ENCODE measurements at regions not wholly inside any gene's neighbourhood (a gene's known extent, or its start where the extent isn't known, plus 50 kb on each side); places are given as distances from the start of the nearest gene placed in this dataset.

DNA sequence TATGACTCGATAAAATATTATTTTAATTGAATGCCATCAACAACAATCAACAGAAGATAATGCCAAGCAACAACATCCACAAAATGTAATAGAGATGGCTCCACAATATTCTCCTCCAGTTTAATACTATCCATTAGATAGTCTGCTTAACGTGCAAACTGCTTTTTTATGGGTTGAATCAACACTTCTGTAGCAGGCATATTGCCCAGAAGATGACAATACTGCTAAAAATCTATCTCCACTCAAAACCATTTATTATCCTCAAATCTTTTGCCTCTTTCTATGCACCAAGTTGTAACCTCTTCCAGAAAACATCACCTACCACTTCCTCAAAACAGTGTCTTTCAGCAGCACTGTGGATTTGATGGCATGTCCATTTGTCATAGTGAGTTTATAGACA, 295.7 kb upstream of the LMCD1 start:
- DNase-seq, result no peak

DNA sequence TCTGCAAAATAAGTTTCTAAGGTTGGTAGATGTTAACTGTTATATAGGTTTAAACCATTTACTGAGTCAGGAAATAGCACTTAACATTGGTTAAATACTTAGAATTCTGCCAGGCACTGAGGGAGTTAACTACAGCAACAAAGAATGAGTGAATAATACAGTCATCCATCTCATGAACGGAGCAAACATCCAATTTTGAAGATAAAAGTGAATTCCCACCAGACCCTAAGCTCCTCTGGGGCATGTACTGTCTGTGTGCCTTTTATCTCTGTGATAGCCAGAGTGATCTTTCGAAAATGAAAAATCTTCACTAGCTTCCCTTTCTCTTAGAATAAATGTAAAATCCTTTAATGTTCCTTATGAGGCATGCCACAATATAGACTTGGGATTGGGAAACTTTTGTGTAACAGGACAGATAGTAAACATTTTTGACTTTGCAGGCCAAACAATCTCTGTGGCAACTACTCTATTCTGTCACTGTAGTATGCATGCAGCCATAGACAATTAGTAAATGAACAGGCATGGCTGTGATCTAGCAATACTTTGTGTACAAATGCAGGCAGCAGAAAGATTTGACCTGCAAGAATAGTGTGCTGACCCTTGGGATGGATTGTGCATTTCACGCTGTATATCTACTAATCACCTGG, 294.5 kb upstream of the LMCD1 start:
- DNase-seq, result no peak

DNA sequence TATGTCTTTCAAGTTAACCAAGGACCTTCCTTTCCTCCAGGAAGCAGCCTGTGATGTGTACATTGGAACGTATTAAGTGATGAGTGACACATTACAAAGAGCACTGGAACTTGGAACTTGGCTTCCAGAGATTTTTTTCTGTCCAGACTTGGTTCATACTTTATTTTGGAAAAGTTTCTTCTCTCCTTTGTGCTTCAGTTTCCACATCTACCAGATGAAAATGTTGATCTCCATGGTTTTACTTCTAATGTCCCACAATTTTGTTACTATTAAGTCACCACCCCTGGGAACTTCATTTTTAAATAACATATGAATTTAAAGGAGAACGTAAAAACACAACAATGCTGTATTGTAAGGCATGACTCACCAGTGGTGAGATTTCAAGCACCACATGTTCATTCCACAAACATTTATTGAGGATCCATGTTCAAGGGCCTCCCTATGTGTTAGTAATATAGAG, 290.7 kb upstream of the LMCD1 start:
- DNase-seq, result no peak

DNA sequence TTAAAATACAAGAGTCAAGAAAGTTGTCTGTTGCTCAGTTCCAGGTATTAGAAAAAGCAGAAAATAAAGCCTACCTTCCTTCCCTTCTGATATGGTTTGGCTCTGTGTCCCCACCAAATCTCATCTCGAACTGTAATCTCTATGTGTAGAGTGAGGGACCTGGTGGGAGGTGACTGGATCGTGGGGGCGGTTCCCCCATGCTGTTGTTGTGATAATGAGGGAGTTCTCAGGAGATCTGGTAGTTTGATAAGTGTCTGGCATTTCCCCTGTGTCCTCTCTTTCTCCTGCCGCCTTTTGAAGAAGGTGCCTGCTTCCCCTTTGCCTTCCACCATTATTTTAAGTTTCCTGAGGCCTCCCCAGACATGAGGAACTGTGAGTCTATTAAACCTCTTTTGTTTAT, 288.8 kb upstream of the LMCD1 start:
- DNase-seq, result no peak

DNA sequence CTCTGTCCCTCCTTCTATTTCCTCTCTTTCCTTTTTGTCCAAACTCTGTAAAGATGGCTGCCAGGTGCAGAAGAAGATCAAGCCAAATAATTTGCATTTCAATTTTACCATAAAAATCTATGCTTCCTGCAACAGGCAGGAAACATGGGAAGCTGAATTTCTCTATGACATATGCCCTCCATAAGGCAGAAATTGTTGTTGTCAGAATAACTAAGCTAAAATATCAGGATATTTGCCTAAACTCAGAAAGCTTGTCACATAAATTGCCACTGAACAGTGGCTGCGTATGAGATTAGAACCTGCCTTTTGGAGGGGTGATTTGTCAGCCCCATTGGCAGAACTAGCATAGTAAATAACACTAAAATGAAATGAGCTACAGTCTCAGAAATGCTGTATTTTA, 288.3 kb upstream of the LMCD1 start:
- no peak for DNase-seq

DNA sequence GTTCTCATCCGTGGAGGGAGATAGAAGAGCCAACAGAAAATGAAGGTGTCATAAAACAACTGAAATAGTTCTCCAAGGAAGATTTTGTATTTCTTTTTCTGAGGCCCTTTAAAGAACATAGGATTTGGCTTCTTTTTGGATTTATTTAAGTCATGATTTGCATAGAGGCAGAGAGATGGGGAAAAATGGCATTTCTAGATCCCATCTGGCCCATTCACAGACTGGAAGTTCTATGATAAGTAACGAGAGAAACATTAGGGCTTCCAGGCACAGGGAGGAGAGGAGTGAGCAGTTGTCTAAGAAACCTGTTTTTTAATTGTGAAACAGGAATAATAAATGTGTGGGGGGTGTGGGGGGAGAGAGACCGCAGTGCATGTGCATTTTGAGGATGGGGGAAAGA, 285.8 kb upstream of the LMCD1 start:
- DNase-seq, result no peak

DNA sequence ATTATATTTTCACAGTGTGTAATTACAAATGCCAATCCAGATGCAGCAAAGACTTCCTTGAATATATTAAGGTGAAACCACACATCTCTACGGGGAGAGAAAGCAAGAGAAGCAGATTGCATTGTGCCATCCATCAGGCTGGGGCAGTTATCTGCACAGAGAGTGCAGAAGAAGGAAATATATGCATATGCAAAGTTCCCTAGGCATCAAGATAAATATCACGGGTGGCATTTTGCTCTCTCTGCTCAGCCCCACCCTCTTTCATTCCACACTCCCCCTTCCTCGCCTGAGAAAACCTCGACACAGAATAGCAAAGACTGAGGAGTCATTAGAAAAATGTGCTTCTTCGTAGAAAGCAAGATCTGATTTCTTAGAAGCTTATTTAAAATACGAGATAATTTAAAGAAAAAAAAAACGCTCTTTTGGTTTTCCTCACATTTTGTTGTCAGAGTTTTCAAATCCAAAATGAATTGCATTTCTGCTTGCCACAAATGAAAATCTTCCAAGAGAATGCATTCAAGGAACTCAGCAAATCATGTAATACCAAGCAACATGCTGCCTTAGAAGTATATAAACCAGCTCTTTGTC, 283.2 kb upstream of the LMCD1 start:
- no peak for DNase-seq

DNA sequence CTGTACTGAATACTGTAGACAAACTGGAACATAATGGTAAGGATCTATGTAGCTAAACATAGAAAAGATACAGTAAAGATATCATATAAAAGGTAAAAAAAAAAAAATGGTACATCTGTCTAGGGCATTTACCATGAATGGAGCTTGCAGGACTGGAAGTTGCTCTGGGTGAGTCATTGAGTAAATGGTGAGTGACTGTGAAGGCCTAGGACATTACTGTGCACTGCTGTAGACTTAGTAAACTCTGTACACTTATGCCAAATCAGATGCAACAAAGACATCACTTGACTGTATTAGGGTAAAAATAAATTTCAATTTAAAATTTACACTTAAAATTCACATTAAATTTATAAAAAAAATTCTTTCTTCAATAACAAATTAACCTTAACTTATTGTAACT, 281.3 kb upstream of the LMCD1 start:
- DNase-seq, result no peak

DNA sequence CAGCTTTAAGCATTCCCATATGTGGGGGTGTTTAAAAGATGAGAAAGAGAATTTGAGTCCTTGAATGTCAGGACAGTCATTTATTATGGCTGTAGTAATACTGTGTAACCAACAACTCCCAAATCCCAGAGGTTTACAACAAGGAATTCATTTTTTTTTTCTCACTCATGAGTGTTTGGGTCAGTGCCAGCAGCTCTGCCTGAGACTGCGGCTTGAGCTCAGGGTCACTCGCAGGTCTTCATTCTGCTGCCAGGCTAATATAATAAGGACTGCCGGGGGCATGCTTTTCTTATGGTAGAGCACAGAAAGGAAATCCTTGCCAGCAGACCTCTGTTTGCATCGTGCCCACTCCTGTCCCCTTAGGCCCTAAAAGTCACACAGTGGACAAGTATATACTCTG, 277.9 kb upstream of the LMCD1 start:
- no peak for DNase-seq

DNA sequence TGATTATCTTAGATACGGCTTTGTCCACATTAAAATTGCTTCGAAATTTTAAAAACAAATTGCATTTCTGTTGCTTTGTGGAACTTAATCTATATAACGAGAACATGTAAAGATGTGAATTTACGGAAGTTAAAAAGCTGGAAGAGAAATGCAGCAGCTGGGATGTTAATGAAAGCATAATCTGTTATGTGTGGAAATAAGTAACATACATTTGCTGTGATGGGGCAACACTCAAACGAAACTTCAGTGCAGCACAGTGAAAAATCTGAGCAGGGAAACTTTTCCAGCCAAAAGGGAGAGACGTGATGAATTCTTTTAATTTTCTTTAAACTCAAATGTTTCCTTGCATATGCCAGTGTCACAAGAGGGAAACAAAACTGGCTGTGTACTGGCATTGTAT, 276.7 kb upstream of the LMCD1 start:
- no peak for DNase-seq

DNA sequence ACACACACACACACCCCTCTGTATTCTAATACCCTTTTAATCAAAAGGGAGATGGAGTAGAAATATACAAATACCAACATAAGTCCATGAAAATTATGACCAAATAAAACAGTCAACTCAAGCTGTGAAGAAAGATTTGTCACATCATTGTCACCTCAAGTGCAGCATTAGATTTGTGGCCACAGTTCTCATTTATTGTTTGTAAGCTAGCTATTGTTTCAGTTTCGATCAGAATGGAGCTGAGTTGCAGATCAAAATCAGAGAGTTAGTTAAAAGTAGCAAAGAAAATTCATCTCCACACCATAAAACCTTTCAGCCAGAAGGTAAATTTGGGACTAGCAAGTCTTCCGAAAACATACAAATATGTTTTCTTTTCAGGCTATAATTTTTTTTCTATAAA, 267.7 kb upstream of the LMCD1 start:
- DNase-seq, result no peak

DNA sequence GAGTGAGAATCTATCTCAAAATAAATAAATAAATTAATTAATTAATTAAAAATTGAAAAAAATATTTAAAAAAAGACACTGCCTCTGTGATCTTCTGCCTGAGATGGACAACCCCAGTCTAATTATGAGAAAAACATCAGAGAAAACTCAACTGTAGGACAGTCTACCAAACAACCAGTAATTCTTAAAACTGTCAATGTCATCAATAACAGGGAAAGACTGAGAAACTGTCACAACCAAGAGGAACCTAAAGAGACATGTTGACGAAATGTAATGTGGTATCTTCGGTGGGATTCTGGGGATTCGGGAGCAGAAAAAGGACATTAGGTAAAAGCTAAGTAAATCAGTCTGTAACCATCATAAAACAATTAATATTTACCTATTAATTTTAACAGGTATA, 265.4 kb upstream of the LMCD1 start:
- DNase-seq, result no peak

DNA sequence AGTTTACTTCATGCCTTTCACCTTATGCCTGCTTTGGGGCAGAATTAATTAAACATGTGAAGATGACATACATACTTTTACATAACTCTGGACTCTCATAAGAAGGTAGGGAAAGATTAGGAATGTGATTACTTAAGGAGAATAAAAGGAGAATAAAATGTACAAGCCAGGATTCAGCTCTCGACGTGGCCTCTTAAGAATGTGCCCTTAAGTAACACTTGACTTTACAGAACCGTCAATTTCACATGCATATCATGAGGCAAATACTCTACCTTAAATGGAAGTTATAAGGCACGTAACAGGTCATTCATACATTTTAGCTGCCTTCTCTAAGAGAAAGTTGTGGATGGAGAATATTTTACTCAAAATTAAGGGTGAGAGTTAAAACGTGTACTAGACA, 263.7 kb upstream of the LMCD1 start:
- DNase-seq, result no peak

DNA sequence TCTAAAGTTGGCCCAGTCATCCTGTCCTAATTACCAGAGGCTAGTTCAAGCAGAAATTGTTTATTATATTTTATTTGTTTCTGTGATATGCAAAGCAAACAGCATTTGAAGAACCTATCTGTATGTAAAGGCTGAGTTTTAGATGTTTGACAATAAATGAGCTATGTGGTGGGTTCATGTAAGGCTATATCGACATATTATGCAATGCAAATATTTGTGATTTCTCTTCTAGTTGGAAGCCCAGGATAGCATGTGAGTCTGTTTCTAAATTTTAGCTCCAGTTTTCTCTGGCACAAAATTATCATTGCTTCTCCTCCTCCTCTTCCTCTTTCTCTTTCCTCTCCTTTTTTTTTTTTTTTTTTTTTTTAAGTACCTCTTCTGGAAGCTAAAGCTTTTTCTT, 263.2 kb upstream of the LMCD1 start:
- no peak for DNase-seq

DNA sequence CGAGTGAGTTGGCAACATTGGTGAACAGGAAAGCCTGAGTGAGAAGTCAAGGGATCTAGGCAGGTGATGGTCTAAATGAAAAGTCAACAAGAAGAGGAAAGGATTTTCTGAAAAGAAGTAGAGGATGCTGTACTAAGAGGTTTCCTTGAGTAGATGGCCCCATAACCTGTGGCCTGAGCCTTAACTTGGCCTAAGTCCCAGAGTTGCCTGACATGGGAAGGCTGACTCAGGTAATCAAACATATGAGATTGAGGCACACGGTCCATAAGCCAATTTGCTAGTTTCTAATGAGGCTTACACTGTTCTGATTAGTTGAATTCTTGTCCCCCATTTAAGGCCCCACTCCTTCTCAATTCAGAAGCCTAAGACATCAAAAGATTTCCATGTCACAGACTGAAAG, 262.5 kb upstream of the LMCD1 start:
- no peak for DNase-seq

DNA sequence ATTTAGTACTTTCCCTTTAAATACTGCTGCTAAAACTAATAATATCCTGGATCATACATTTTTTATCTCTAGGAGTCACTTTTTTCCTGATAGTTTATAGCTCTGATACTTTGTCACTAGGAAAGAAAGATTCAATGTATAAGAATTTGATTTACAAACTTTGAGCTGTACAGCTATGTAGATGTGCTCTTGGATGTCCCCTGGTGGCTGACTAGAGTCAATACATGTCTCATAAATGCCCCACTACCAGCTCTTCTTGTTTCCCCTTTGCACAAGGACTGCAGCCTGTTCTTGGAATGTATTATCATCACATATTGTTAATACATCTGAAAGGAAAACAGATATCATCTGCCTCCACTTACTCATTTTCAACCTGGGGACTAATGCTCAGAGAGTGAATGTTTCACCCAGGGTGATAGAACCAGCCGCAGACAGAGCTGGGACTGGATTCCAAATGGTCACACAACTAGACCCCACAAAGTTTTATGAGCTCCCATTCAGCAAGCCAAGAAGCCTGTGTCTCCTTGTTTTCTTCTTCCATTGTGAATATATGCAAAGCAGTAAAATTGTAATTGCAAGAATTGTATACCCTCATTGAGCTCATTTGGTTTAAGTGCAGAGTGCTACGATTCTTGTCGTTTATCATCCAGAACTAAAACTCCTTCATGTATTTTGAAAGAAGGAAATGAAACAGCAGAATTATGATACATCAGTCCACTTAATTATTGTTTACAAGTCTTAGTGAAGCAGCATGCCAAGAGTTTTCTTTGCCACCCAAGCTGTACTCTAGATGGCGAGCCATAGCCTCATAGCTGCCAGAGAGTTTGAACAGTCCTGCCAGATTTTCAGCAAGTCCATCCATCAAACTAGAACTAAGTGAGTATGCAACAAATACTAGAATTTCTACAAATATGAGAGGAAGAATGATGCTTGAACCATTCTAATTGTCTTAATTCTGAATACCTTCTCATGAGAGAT, 261.6 kb upstream of the LMCD1 start:
- DNase-seq, result peak; percentile 83

DNA sequence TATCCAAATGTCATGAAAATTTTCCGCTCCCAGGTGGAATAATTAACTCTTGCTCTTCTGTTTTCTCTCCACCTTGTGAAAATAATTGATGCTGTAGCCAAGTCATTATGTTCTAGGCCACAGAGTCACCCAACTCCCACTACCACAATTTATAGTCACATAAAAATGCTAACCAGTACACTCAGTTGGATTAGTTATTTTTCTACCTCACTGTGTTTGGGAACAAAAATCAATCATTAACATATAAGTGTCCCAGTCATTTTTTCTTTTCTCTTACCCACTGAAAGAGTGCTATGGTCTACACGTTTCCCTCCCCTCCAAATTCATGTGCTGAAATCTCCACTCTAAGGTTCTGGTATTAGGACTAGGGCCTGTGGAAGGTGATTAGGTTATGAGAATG, 255.6 kb upstream of the LMCD1 start:
- no peak for DNase-seq

DNA sequence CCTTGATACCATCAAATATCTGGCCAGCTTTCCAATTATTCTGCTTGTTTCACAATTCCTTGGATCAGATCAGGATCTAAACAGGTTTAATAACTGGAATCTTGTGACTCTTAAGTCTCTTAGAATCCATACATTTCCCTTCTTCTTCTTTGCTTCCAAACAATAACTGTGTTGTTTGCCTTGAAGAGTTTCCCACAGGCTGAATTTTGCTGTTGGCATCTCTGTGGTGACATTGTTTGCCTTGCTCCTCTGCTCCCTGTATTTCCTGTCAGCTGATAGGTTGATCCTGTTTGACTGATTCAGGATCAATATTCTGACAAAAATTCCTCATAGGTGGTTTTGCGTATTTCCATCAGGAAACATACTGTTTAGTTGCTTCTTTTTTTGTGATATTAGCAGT, 248.4 kb upstream of the LMCD1 start:
- DNase-seq, result no peak

DNA sequence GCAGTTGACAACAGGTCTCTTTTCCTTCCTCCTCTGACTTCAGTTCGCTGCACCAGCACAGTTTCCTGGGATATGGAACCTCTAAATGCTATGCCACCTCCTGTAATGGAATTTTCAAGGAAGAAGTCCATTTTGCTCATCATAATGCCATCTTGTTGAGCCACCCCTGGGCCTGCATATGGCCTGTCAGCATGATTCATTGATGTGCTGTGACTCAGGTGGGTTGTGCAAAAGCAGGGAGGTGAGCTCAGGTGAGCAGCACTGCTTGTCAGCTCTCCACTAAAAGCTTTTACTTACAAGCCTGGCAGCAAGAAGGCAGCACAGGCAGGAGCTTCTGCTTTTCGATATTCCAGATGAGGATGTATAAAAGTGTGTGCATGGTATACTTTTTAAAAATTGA, 247.1 kb upstream of the LMCD1 start:
- no peak for DNase-seq

DNA sequence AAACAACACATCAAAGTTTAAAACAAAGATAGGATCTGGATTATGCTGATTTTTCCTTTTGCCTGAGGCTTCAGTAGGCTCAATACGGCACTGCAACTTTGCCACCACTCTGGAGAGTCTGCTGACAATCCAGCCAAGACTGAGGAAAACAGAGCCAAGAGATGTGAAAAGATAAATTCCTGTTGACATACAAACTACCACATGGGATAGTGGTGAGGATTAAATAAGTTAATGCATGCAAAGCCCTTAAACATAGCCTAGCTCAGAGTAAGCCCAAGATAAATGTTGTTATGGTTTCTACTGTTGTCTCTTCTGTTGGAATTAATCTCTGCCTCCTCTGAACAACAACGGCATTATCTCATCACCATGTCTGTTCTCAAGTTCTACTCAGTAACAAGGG, 245.9 kb upstream of the LMCD1 start:
- DNase-seq, result no peak

DNA sequence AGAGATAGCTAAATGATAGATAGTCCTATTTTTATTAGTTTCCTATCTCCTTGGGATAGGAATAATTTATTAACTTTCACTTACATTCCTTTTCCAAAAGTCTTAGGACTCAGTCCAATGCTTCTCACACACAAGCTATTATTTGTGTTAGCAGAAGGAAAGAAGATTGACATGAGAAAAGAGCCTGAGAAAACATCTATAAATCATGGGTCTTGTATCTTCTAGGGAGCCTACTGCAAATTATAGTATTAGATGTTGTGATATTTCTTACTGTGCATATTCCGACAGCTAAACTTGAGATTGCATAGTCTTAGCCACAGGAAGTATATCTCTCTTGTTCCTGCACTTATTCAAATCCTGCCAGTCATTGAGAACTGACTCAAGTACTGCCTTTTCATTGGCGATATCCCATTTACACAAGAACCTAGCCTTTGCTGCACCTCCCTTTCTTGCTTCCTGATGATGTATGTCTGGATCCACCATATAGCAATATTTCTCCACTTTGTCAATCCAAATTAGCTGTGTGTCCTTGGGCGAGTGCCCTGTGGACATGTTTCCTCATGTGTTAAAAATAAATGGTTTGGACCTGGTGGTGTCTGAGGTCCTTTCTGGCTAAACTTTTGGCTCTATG, 245.1 kb upstream of the LMCD1 start:
- no peak for DNase-seq

DNA sequence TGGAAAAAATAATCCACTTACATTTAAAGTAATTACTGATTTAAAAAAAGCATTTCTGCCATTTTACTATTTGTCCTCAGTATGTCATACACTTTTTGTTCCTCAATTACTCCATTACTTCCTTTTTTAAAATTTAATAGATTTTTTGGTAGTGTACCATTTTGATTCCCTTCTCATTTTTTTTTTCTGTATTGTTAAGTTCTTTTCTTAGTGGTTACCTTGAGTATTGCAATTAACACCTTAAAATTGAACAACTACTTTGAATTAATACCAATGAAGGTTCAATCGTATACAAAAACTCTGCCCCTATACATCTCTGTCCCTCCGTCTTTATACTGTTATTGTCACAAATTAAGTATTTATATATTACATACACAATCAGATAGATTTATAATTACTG, 240.6 kb upstream of the LMCD1 start:
- no peak for DNase-seq

DNA sequence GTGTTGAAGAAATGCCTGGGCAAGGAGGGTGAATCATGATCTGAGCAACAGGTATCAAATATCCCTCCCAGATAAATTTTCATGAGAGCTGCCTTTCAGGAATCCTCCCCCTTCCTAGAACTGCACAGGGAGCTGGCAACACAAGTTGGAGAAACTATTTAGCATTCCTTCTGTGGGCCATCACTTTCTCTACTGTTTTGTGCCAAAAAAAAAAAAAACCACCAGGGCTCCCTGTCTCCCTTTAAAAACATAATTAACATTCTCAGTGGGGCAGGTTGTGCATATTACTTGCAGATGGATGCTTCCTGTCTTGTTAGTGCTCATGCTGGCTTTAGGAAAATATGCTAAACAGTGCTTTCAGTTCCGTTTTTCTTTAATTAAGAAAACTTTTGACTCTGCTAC, 234.9 kb upstream of the LMCD1 start:
- no peak for DNase-seq

DNA sequence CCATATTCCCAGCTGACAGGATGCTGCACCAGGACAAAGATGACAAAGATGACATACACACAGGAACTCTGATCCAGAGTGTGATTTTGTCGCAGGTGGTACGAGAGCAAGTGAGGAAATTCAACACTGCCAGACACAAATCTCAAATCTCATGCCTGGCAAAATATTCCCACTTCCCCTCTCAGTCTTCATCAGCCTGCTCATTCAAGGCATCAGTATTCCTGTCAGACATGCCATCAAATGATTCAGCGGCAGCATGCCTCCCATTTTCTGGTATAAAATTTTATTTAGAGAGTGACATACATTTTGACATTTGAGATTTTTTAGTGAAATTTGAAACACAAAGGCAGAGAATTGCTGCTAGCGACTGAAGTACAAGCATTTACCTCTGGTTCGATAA, 228.1 kb upstream of the LMCD1 start:
- DNase-seq, result no peak

Measured in hematopoietic multipotent progenitor cell treated with erythropoietin and hydrocortisone succinate and interleukin-3 and kit ligand, for 6 days (in vitro differentiated cells).